ENCODE measurements at regions not wholly inside any gene's neighbourhood (a gene's known extent, or its start where the extent isn't known, plus 50 kb on each side); places are given as distances from the start of the nearest gene placed in this dataset.

GRCh38 chr4:127236889-127237288 is 395.9 kb upstream of the INTU start:
- no peak overlapping the region for H3K4me3 ChIP-seq (ENCODE audit: low read length)
- no peaks in the 10 kb centered on the region for H3K4me1 ChIP-seq (ENCODE audit: low read length)
- no peak overlapping the region for H3K9ac ChIP-seq (ENCODE audit: low read length)
- H3K27ac ChIP-seq (ENCODE audit: low read length) = no peak overlapping the region
- H3K4me2 ChIP-seq (ENCODE audit: low read depth, low read length, poor library complexity, severe bottlenecking) = no peak overlapping the region
- no peak overlapping the region for H2AFZ ChIP-seq (ENCODE audit: low read length)
- H3K9me2 ChIP-seq (replicated peaks; ENCODE audit: insufficient read depth, low read length) = no peaks in the 10 kb centered on the region
- no peaks in the 10 kb centered on the region for H3K9me3 ChIP-seq (ENCODE audit: low read length)
- H3K36me3 ChIP-seq (ENCODE audit: insufficient read depth, low read length) = no peaks in the 10 kb centered on the region
- no peaks in the 10 kb centered on the region for H3K27me3 ChIP-seq (ENCODE audit: low read length)
- no peak for DNase-seq
- no peaks in the 10 kb centered on the region for H4K20me1 ChIP-seq (ENCODE audit: insufficient read depth, low read depth, low read length)
- no peaks in the 10 kb centered on the region for H3K79me2 ChIP-seq (ENCODE audit: low read length)

- no peak overlapping the region for H3K4me3 ChIP-seq (ENCODE audit: low read length)
- no peaks in the 10 kb centered on the region for H3K79me2 ChIP-seq (ENCODE audit: low read length)
- no peak overlapping the region for H3K9ac ChIP-seq (ENCODE audit: low read length)
- no peak for DNase-seq
- no peaks in the 10 kb centered on the region for H4K20me1 ChIP-seq (ENCODE audit: insufficient read depth, low read depth, low read length)
- no peaks in the 10 kb centered on the region for H3K9me2 ChIP-seq (replicated peaks; ENCODE audit: insufficient read depth, low read length)
- H3K27ac ChIP-seq (ENCODE audit: low read length) = no peak overlapping the region
- no peaks in the 10 kb centered on the region for H3K9me3 ChIP-seq (ENCODE audit: low read length)
- no peak overlapping the region for H2AFZ ChIP-seq (ENCODE audit: low read length)
- H3K4me2 ChIP-seq (ENCODE audit: low read depth, low read length, poor library complexity, severe bottlenecking) = no peak overlapping the region
- H3K36me3 ChIP-seq (ENCODE audit: insufficient read depth, low read length) = no peaks in the 10 kb centered on the region
- H3K27me3 ChIP-seq (ENCODE audit: low read length) = no peaks in the 10 kb centered on the region
- no peaks in the 10 kb centered on the region for H3K4me1 ChIP-seq (ENCODE audit: low read length)
Observed at GRCh38 chr4:127237581-127237980, 395.2 kb upstream of the INTU start.

GRCh38 chr4:127238956-127239475 is 393.7 kb upstream of the INTU start:
- no peaks in the 10 kb centered on the region for H3K79me2 ChIP-seq (ENCODE audit: low read length)
- no peak overlapping the region for H3K4me3 ChIP-seq (ENCODE audit: low read length)
- no peak for DNase-seq
- H4K20me1 ChIP-seq (ENCODE audit: insufficient read depth, low read depth, low read length) = no peaks in the 10 kb centered on the region
- no peaks in the 10 kb centered on the region for H3K9me3 ChIP-seq (ENCODE audit: low read length)
- H2AFZ ChIP-seq (ENCODE audit: low read length) = no peak overlapping the region
- no peaks in the 10 kb centered on the region for H3K4me1 ChIP-seq (ENCODE audit: low read length)
- no peak overlapping the region for H3K9ac ChIP-seq (ENCODE audit: low read length)
- no peaks in the 10 kb centered on the region for H3K36me3 ChIP-seq (ENCODE audit: insufficient read depth, low read length)
- no peak overlapping the region for H3K4me2 ChIP-seq (ENCODE audit: low read depth, low read length, poor library complexity, severe bottlenecking)
- no peak overlapping the region for H3K27ac ChIP-seq (ENCODE audit: low read length)
- no peaks in the 10 kb centered on the region for H3K9me2 ChIP-seq (replicated peaks; ENCODE audit: insufficient read depth, low read length)
- no peaks in the 10 kb centered on the region for H3K27me3 ChIP-seq (ENCODE audit: low read length)

- no peak overlapping the region for H3K4me3 ChIP-seq (ENCODE audit: low read length)
- H3K9me3 ChIP-seq (ENCODE audit: low read length) = no peaks in the 10 kb centered on the region
- no peak overlapping the region for H3K9ac ChIP-seq (ENCODE audit: low read length)
- H4K20me1 ChIP-seq (ENCODE audit: insufficient read depth, low read depth, low read length) = no peaks in the 10 kb centered on the region
- no peak overlapping the region for H2AFZ ChIP-seq (ENCODE audit: low read length)
- no peaks in the 10 kb centered on the region for H3K9me2 ChIP-seq (replicated peaks; ENCODE audit: insufficient read depth, low read length)
- H3K27ac ChIP-seq (ENCODE audit: low read length) = no peak overlapping the region
- H3K4me1 ChIP-seq (ENCODE audit: low read length) = no peaks in the 10 kb centered on the region
- H3K79me2 ChIP-seq (ENCODE audit: low read length) = no peaks in the 10 kb centered on the region
- H3K36me3 ChIP-seq (ENCODE audit: insufficient read depth, low read length) = no peaks in the 10 kb centered on the region
- no peak overlapping the region for H3K4me2 ChIP-seq (ENCODE audit: low read depth, low read length, poor library complexity, severe bottlenecking)
- H3K27me3 ChIP-seq (ENCODE audit: low read length) = no peaks in the 10 kb centered on the region
- DNase-seq = no peak
Observed at GRCh38 chr4:127239902-127240763, 392.6 kb upstream of the INTU start.

DNA sequence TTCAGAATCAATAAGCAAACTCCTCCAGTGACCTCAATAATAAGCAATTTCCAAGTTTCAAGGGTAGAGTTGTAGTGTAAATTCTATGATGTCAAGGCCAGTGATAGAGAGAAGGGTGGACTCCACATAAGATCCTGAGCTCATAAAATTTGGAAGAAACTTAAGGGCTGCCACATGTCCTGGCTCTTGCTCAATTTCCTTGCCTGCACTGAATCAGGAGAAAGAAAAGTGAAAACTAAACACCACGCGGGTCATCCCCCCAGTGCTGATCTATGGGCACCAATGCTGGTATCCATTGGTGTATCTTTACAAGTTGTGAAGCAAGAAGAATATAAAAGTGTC is 392.0 kb upstream of the INTU start:
- Histone ChIP-seq H3K9me3 (ENCODE audit: low read length) (no peaks in the 10 kb centered on the region), H4K20me1 (ENCODE audit: insufficient read depth, low read depth, low read length) (no peaks in the 10 kb centered on the region), H3K4me2 (ENCODE audit: low read depth, low read length, poor library complexity, severe bottlenecking) (no peak overlapping the region), H3K4me3 (ENCODE audit: low read length) (no peak overlapping the region), H3K9ac (ENCODE audit: low read length) (no peak overlapping the region), H3K27me3 (ENCODE audit: low read length) (no peaks in the 10 kb centered on the region), H3K9me2 (replicated peaks; ENCODE audit: insufficient read depth, low read length) (no peaks in the 10 kb centered on the region), H3K36me3 (ENCODE audit: insufficient read depth, low read length) (no peaks in the 10 kb centered on the region), H3K4me1 (ENCODE audit: low read length) (no peaks in the 10 kb centered on the region), H2AFZ (ENCODE audit: low read length) (no peak overlapping the region), H3K27ac (ENCODE audit: low read length) (no peak overlapping the region), H3K79me2 (ENCODE audit: low read length) (no peaks in the 10 kb centered on the region)
- no peak for DNase-seq

DNA sequence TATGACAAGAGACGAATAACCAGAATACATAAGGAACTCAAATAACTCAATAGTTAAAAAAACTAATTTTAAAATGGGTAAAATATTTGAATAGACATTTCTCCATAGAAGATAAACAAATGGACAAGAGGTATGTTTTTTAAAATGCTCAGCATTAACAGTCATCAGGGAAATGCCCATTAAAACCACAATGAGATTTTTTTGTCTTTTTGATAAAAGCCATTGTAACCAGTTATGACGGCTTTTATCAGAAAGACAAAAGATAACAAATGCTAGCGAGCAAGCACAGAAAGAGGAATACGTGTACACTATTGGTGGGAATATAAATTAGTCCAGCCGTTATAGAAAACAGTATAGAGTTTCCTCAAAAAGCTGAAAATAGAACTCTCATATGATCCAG is 388.2 kb upstream of the INTU start:
- H3K9me2 ChIP-seq (replicated peaks; ENCODE audit: insufficient read depth, low read length) = no peaks in the 10 kb centered on the region; the same call in 1 of the 2 replicates
- no peak overlapping the region for H3K27ac ChIP-seq (ENCODE audit: low read length)
- H3K4me2 ChIP-seq (ENCODE audit: low read depth, low read length, poor library complexity, severe bottlenecking) = no peak overlapping the region
- H3K36me3 ChIP-seq (ENCODE audit: insufficient read depth, low read length) = no peaks in the 10 kb centered on the region
- no peaks in the 10 kb centered on the region for H3K79me2 ChIP-seq (ENCODE audit: low read length)
- H3K9ac ChIP-seq (ENCODE audit: low read length) = no peak overlapping the region
- no peaks in the 10 kb centered on the region for H3K4me1 ChIP-seq (ENCODE audit: low read length)
- no peaks in the 10 kb centered on the region for H4K20me1 ChIP-seq (ENCODE audit: insufficient read depth, low read depth, low read length)
- no peak for DNase-seq
- H3K9me3 ChIP-seq (ENCODE audit: low read length) = no peaks in the 10 kb centered on the region
- H2AFZ ChIP-seq (ENCODE audit: low read length) = no peak overlapping the region
- H3K27me3 ChIP-seq (ENCODE audit: low read length) = no peaks in the 10 kb centered on the region
- no peak overlapping the region for H3K4me3 ChIP-seq (ENCODE audit: low read length)

GRCh38 chr4:127246963-127247952 is 385.5 kb upstream of the INTU start:
- no peak overlapping the region for H2AFZ ChIP-seq (ENCODE audit: low read length)
- H3K4me3 ChIP-seq (ENCODE audit: low read length) = no peak overlapping the region
- no peaks in the 10 kb centered on the region for H4K20me1 ChIP-seq (ENCODE audit: insufficient read depth, low read depth, low read length)
- H3K9me2 ChIP-seq (replicated peaks; ENCODE audit: insufficient read depth, low read length) = no peaks in the 10 kb centered on the region; the same call in 1 of the 2 replicates
- H3K36me3 ChIP-seq (ENCODE audit: insufficient read depth, low read length) = no peaks in the 10 kb centered on the region
- H3K4me2 ChIP-seq (ENCODE audit: low read depth, low read length, poor library complexity, severe bottlenecking) = no peak overlapping the region
- no peaks in the 10 kb centered on the region for H3K79me2 ChIP-seq (ENCODE audit: low read length)
- DNase-seq = no peak
- H3K27me3 ChIP-seq (ENCODE audit: low read length) = no peaks in the 10 kb centered on the region
- no peak overlapping the region for H3K27ac ChIP-seq (ENCODE audit: low read length)
- H3K9ac ChIP-seq (ENCODE audit: low read length) = no peak overlapping the region
- H3K9me3 ChIP-seq (ENCODE audit: low read length) = no peaks in the 10 kb centered on the region
- no peaks in the 10 kb centered on the region for H3K4me1 ChIP-seq (ENCODE audit: low read length)

All from Karpas-422 (cell line).